ENCODE measurements at regions not wholly inside any gene's neighbourhood (a gene's known extent, or its start where the extent isn't known, plus 50 kb on each side); places are given as distances from the start of the nearest gene placed in this dataset.

DNA sequence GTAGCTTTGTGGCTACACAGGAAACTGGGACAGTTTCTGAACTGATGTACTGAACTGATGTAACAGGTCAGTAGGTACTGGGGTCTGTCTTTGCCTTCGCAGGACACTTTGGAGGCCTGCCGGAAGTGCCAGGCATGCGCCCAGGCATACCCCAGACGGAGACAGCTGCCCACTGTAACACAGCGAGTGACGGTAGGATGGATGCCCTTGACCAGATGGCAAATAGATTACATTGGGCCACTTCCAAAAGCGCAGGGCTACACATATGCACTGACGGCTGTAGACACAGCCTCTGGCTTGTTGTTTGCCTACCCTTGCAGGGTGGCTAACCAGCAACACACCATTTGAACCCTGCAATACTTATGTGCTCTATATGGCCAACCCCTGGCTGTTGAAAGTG lies 94.1 kb upstream of the TMPO start:
- TF ChIP-seq POLR2AphosphoS5 (IDR thresholded peaks at IDR 0.05) (no peak), EP300 (IDR thresholded peaks at IDR 0.05) (no peak), CTCF (IDR thresholded peaks at IDR 0.05) (no peak), POLR2A (IDR thresholded peaks at IDR 0.05) (no peak)
- no peak for DNase-seq
- Histone ChIP-seq H3K4me3 (no peak overlapping the region), H3K27me3 (no peaks in the 10 kb centered on the region), H3K27ac (no peak overlapping the region), H3K36me3 (no peaks in the 10 kb centered on the region), H3K4me1 (peaks cover 11 to 38% (median 21%) of the 10 kb centered on the region in 4 donors), H3K9me3 (no peaks in the 10 kb centered on the region)
- WGBS, 5 donors = 81 to 87% (median 84%) methylated on average over 8 of the region's 8 CpGs
- intact Hi-C loops (cut with DNase I; ENCODE audit: low total_unique reads) = loop anchor here (10.0 kb wide), 1 partner anchor 93 kb away; the partner anchor contains the start of gene TMPO

- no peaks in the 10 kb centered on the region for H3K9me3 ChIP-seq
- no peaks in the 10 kb centered on the region for H3K27me3 ChIP-seq
- TF ChIP-seq EP300 (IDR thresholded peaks at IDR 0.05) (no peak), POLR2AphosphoS5 (IDR thresholded peaks at IDR 0.05) (no peak)
- 85 to 90% (median 87%) methylated on average over 9 to 11 of the region's 11 CpGs for WGBS, 5 donors
- peaks cover 11 to 35% (median 21%) of the 10 kb centered on the region in 4 donors for H3K4me1 ChIP-seq
- intact Hi-C loops (cut with DNase I; ENCODE audit: low total_unique reads) = loop anchor here (10.0 kb wide), 1 partner anchor 92 kb away; the partner anchor contains the start of gene TMPO
- H3K27ac ChIP-seq = no peak overlapping the region
- H3K36me3 ChIP-seq = no peaks in the 10 kb centered on the region
- no peak for DNase-seq
- no peak overlapping the region for H3K4me3 ChIP-seq
Measured at GRCh38 chr12:98422359-98422758, 93.0 kb upstream of the TMPO start.

GRCh38 chr12:98422812-98423211 lies 92.6 kb upstream of the TMPO start:
- intact Hi-C loops (cut with DNase I; ENCODE audit: low total_unique reads) = loop anchor here (10.0 kb wide), 1 partner anchor 92 kb away; the partner anchor contains the start of gene TMPO
- DNase-seq = peak in 1 of 2 donors; percentile 38
- Histone ChIP-seq H3K4me1 (peaks cover 11 to 35% (median 21%) of the 10 kb centered on the region in 4 donors), H3K27ac (no peak overlapping the region), H3K27me3 (no peaks in the 10 kb centered on the region), H3K9me3 (no peaks in the 10 kb centered on the region), H3K36me3 (no peaks in the 10 kb centered on the region), H3K4me3 (no peak overlapping the region)
- no peak for TF ChIP-seq POLR2AphosphoS5 (IDR thresholded peaks at IDR 0.05)
- no peak for TF ChIP-seq EP300 (IDR thresholded peaks at IDR 0.05)
- peak in 1 of 7 experiments; percentile 7 for TF ChIP-seq CTCF (IDR thresholded peaks at IDR 0.05)
- TF ChIP-seq POLR2A (IDR thresholded peaks at IDR 0.05) = no peak
- WGBS, 5 donors = 71 to 81% (median 77%) methylated on average over 4 of the region's 4 CpGs

DNA sequence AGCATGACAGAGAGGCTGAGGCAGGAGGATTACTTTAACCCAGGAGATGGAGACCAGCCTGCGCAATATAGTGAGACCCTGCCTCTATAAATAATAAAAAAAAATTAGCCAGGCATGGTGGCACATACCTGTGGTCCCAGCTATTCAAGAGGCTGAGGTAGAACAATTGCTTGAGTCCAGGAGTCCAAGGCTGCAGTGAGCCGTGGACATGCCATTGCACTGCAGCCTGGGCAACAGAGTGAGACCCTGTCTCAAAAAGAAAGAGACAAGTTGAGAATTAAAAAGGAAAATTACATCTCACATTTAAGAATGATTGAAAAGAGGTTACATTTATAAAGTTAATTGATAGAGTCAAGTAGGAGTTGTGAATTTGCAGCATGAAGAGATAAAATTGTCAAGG lies 91.4 kb upstream of the TMPO start:
- Histone ChIP-seq H3K36me3 (no peaks in the 10 kb centered on the region), H3K27ac (no peak overlapping the region), H3K9me3 (no peaks in the 10 kb centered on the region), H3K4me3 (no peak overlapping the region), H3K27me3 (no peaks in the 10 kb centered on the region), H3K4me1 (peaks cover 3 to 24% (median 12%) of the 10 kb centered on the region in 4 donors)
- 62 to 93% (median 71%) methylated on average over 2 of the region's 2 CpGs for WGBS, 5 donors
- no peak for TF ChIP-seq CTCF (IDR thresholded peaks at IDR 0.05)
- intact Hi-C loops (cut with DNase I; ENCODE audit: low total_unique reads) = loop anchor here (10.0 kb wide), 1 partner anchor 91 kb away; the partner anchor contains the start of gene TMPO
- DNase-seq = no peak

- intact Hi-C loops (cut with DNase I; ENCODE audit: low total_unique reads) = loop anchor here (10.0 kb wide), 1 partner anchor 90 kb away; the partner anchor contains the start of gene TMPO
- TF ChIP-seq CTCF (IDR thresholded peaks at IDR 0.05) = peak in 5 of 7 experiments; percentile 50 to 62 (median 60)
- peak in 1 of 3 donors; percentile 22 for TF ChIP-seq POLR2AphosphoS5 (IDR thresholded peaks at IDR 0.05)
- TF ChIP-seq EP300 (IDR thresholded peaks at IDR 0.05) = no peak
- Histone ChIP-seq H3K9me3 (no peaks in the 10 kb centered on the region), H3K27me3 (no peaks in the 10 kb centered on the region), H3K4me1 (peaks cover 0 to 15% (median 5%) of the 10 kb centered on the region in 4 donors), H3K27ac (no peak overlapping the region), H3K4me3 (no peak overlapping the region), H3K36me3 (no peaks in the 10 kb centered on the region)
- 13 to 19% (median 18%) methylated on average over 9 of the region's 9 CpGs for WGBS, 5 donors
- peak; percentile 64 to 88 for DNase-seq
Measured at GRCh38 chr12:98424726-98425401, 90.5 kb upstream of the TMPO start.

Measured in stomach (tissue), 8 donors.